ENCODE measurements at regions not wholly inside any gene's neighbourhood (a gene's known extent, or its start where the extent isn't known, plus 50 kb on each side); places are given as distances from the start of the nearest gene placed in this dataset.

DNA sequence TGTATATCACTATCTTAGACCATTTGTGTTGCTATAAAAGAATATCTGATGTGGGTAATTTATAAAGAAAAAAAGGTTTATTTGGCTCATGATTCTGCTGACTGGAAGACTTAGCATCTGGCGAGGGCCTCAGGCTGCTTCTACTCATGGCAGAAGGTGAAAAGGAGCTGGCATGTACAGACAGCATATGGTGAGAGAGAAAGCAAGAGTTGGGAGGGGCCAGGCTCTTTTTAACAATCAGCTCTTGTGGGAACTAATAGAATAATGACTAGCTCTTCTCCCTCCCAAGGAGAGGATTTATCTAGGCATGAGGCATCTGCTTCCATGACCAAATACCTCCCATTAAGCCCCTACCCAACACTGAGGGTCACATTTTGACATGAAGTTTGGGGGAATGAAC lies 130.2 kb upstream of the SV2C start:
- intact Hi-C loops (cut with DNase I) = no loop called here
- no peaks in the 10 kb centered on the region for H3K9me3 ChIP-seq
- no peak for ATAC-seq

DNA sequence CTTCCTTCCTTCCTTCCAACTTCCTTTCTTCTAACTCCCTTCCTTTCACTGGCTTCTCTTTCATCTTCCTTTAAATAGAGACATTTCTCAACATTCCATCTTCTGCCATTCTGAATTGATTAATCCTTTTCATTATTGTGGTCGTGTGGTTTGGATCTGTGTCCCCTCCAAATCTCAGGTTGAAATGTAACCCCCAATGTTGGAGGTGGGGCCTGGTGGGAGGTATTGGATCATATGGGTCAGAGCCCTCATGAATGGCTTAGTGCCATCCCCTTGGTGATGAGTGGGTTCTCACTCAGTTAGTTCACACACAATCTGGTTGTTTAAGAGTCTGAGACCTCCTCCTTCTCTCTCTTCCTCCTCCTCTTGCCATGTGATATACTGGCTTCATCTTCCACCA lies 130.9 kb upstream of the SV2C start:
- DNase-seq (no peak), ATAC-seq (no peak)
- intact Hi-C loops (cut with DNase I) = no loop called here
- no peaks in the 10 kb centered on the region for H3K27me3 ChIP-seq (ENCODE audit: insufficient read depth in 3 of 3, low read length in 2 of 3)
- no peak overlapping the region for H3K4me3 ChIP-seq
- TF ChIP-seq, protein P1, sequence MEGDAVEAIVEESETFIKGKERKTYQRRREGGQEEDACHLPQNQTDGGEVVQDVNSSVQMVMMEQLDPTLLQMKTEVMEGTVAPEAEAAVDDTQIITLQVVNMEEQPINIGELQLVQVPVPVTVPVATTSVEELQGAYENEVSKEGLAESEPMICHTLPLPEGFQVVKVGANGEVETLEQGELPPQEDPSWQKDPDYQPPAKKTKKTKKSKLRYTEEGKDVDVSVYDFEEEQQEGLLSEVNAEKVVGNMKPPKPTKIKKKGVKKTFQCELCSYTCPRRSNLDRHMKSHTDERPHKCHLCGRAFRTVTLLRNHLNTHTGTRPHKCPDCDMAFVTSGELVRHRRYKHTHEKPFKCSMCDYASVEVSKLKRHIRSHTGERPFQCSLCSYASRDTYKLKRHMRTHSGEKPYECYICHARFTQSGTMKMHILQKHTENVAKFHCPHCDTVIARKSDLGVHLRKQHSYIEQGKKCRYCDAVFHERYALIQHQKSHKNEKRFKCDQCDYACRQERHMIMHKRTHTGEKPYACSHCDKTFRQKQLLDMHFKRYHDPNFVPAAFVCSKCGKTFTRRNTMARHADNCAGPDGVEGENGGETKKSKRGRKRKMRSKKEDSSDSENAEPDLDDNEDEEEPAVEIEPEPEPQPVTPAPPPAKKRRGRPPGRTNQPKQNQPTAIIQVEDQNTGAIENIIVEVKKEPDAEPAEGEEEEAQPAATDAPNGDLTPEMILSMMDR (IDR thresholded peaks at IDR 0.05) = no peak
- no peak overlapping the region for H3K27ac ChIP-seq
- no peaks in the 10 kb centered on the region for H3K4me1 ChIP-seq
- no peaks in the 10 kb centered on the region for H3K9me3 ChIP-seq
- H3K36me3 ChIP-seq (ENCODE audit: insufficient read depth in 1 of 2, low read depth in 1 of 2) = no peaks in the 10 kb centered on the region
- WGBS, 3 donors = 36 to 69% (median 48%) methylated on average over 1 of the region's 1 CpG

More for the DNA sequence above, 130.2 kb upstream of the SV2C start:
- Histone ChIP-seq H3K4me3 (no peak overlapping the region), H3K27me3 (ENCODE audit: insufficient read depth in 3 of 3, low read length in 2 of 3) (no peaks in the 10 kb centered on the region), H3K36me3 (ENCODE audit: insufficient read depth in 1 of 2, low read depth in 1 of 2) (no peaks in the 10 kb centered on the region), H3K4me1 (no peaks in the 10 kb centered on the region), H3K27ac (no peak overlapping the region)
- DNase-seq = no peak
- 50 to 67% (median 64%) methylated on average over 1 of the region's 1 CpG for WGBS, 3 donors
- TF ChIP-seq, protein P1 (IDR thresholded peaks at IDR 0.05) = no peak

DNA sequence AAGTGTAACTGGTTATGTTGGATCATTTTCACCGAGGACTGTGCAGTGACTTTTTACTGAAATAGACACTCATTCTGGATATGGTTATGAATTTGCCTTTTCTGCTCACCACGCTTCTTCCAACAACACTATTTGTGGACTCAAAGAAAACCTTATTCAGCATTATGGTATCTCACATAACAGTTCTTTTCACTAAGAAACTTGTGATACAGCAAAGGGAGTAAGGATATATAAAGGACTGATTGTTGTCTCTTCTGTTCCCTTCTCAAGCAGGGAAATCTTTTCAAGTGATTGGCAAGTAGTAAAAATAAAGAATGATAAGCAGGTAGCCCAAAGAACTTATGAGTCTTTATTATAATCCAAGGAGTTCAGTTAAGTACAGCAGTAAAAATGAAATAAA lies 131.5 kb upstream of the SV2C start:
- Histone ChIP-seq H3K27me3 (ENCODE audit: insufficient read depth in 3 of 3, low read length in 2 of 3) (no peaks in the 10 kb centered on the region), H3K9me3 (no peaks in the 10 kb centered on the region), H3K4me3 (no peak overlapping the region), H3K36me3 (ENCODE audit: insufficient read depth in 1 of 2, low read depth in 1 of 2) (no peaks in the 10 kb centered on the region), H3K4me1 (no peaks in the 10 kb centered on the region), H3K27ac (no peak overlapping the region)
- intact Hi-C loops (cut with DNase I) = no loop called here
- 72 to 76% (median 73%) methylated on average over 2 of the region's 2 CpGs for WGBS, 3 donors
- ATAC-seq (no peak), DNase-seq (no peak)
- TF ChIP-seq, protein P1 (IDR thresholded peaks at IDR 0.05) = no peak

DNA sequence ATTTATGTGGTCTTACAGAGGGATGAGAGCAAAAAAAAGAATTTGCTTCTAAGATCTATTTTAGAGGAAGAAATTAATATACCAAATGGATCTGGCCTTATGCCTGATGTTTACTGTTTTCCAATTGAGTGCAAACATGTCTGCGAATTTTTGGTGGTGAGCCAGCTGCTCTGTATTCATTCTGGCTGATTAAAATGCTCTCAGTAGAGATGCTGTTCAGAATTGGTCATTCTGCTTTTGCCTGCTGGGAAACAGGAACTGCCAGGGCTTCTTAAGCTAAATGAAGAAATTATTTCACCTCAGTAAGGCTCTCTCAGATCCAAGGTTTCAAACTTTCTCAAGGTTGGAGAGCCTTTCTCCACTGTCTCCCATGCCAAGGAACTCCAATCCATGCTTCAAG lies 132.0 kb upstream of the SV2C start:
- no peak overlapping the region for H3K27ac ChIP-seq
- H3K9me3 ChIP-seq = no peaks in the 10 kb centered on the region
- intact Hi-C loops (cut with DNase I) = no loop called here
- DNase-seq (no peak), ATAC-seq (no peak)
- no peaks in the 10 kb centered on the region for H3K27me3 ChIP-seq (ENCODE audit: insufficient read depth in 3 of 3, low read length in 2 of 3)
- TF ChIP-seq, protein P1 (IDR thresholded peaks at IDR 0.05) = no peak
- 33 to 50% (median 36%) methylated on average over 1 of the region's 1 CpG for WGBS, 3 donors
- no peaks in the 10 kb centered on the region for H3K4me1 ChIP-seq
- no peak overlapping the region for H3K4me3 ChIP-seq
- no peaks in the 10 kb centered on the region for H3K36me3 ChIP-seq (ENCODE audit: insufficient read depth in 1 of 2, low read depth in 1 of 2)

DNA sequence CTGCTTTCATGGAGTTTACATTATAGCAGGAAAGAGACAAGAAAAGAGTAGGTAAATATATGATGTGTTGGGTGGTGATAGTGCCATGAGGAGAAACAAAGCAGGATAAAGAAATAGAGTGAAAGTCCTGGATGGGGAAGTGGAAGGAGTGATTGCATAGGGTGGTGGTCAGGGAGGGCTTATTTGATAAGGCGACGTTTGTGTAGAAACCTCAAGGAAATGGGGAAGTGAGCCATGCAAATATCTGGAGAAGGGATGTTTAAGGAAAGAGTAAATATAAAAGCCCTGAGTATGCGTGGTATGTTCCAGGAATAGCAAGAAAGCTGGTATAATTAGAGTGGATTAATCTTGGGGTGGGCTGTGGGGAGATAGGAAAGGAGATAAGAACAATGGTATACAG lies 134.7 kb upstream of the SV2C start:
- no peaks in the 10 kb centered on the region for H3K27me3 ChIP-seq (ENCODE audit: insufficient read depth in 3 of 3, low read length in 2 of 3)
- no peaks in the 10 kb centered on the region for H3K4me1 ChIP-seq
- intact Hi-C loops (cut with DNase I) = no loop called here
- WGBS, 3 donors = 79 to 89% (median 87%) methylated on average over 3 of the region's 3 CpGs
- no peaks in the 10 kb centered on the region for H3K9me3 ChIP-seq
- DNase-seq (no peak), ATAC-seq (no peak)
- TF ChIP-seq, protein P1 (IDR thresholded peaks at IDR 0.05) = no peak
- H3K36me3 ChIP-seq (ENCODE audit: insufficient read depth in 1 of 2, low read depth in 1 of 2) = no peaks in the 10 kb centered on the region
- H3K27ac ChIP-seq = no peak overlapping the region
- H3K4me3 ChIP-seq = no peak overlapping the region

Measured in psoas muscle (tissue), 7 donors.